SK-N-SH (cell line): ENCODE measurements at regions not wholly inside any gene's neighbourhood (a gene's known extent, or its start where the extent isn't known, plus 50 kb on each side); places are given as distances from the start of the nearest gene placed in this dataset.

Source experiments
- CTCF ChIP-seq: fragments of 200-600 bp; sonication (generic); IDR thresholded peaks from 2 replicates; pipeline ENCODE4 v1.6.1; 2017; ENCODE audit warnings: antibody characterized with exemption, mild to moderate bottlenecking, moderate library complexity
- EP300 ChIP-seq, 2 experiments: IDR thresholded peaks; 2 replicates each; pipeline versions ENCODE4 v1.4.0 to v1.6.1; 2012; ENCODE audit warnings: borderline replicate concordance in 1 of 2, low read depth in 1 of 2, low read length in 1 of 2
- EZH2phosphoT487 ChIP-seq: fragments of 200-600 bp; sonication (generic); IDR thresholded peaks from 2 replicates; pipeline ENCODE4 v1.6.1; 2017; ENCODE audit warnings: low read depth, mixed run types, mild to moderate bottlenecking, antibody characterized with exemption, moderate library complexity, borderline replicate concordance
- FOXJ3 ChIP-seq: sonication (generic); formaldehyde crosslinking; IDR thresholded peaks from 2 replicates; pipeline ENCODE4 v1.5.1; 2020; ENCODE audit warnings: mild to moderate bottlenecking, missing genetic modification reagents
- GABPA ChIP-seq: IDR thresholded peaks from 2 replicates; pipeline ENCODE4 v1.4.0; 2012; ENCODE audit warnings: low read depth, mild to moderate bottlenecking
- RAD21 ChIP-seq: IDR thresholded peaks from 2 replicates; pipeline ENCODE4 v1.6.1; 2012; ENCODE audit warnings: mild to moderate bottlenecking, low read length
- SMC3 ChIP-seq: IDR thresholded peaks from 2 replicates; pipeline ENCODE4 v1.6.1; 2012; ENCODE audit warnings: low read depth, low read length, improper control_type of control experiment
- TCF12 ChIP-seq: IDR thresholded peaks from 2 replicates; pipeline ENCODE4 v1.4.0; 2012
- TF ChIP-seq, protein P1 (sequence below): IDR thresholded peaks from 2 replicates; pipeline ENCODE4 v1.6.1; 2012; ENCODE audit warnings: mild to moderate bottlenecking, low read depth, low read length, moderate library complexity

- TF ChIP-seq, protein P1, sequence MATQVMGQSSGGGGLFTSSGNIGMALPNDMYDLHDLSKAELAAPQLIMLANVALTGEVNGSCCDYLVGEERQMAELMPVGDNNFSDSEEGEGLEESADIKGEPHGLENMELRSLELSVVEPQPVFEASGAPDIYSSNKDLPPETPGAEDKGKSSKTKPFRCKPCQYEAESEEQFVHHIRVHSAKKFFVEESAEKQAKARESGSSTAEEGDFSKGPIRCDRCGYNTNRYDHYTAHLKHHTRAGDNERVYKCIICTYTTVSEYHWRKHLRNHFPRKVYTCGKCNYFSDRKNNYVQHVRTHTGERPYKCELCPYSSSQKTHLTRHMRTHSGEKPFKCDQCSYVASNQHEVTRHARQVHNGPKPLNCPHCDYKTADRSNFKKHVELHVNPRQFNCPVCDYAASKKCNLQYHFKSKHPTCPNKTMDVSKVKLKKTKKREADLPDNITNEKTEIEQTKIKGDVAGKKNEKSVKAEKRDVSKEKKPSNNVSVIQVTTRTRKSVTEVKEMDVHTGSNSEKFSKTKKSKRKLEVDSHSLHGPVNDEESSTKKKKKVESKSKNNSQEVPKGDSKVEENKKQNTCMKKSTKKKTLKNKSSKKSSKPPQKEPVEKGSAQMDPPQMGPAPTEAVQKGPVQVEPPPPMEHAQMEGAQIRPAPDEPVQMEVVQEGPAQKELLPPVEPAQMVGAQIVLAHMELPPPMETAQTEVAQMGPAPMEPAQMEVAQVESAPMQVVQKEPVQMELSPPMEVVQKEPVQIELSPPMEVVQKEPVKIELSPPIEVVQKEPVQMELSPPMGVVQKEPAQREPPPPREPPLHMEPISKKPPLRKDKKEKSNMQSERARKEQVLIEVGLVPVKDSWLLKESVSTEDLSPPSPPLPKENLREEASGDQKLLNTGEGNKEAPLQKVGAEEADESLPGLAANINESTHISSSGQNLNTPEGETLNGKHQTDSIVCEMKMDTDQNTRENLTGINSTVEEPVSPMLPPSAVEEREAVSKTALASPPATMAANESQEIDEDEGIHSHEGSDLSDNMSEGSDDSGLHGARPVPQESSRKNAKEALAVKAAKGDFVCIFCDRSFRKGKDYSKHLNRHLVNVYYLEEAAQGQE: no peak
- TF ChIP-seq FOXJ3 (no peak), GABPA (no peak), EZH2phosphoT487 (no peak), TCF12 (no peak), EP300 (IDR thresholded peaks at IDR 0.05; ENCODE audit: borderline replicate concordance in 1 of 2, low read depth in 1 of 2, low read length in 1 of 2) (no peak), RAD21 (no peak), CTCF (no peak), SMC3 (no peak)
These were observed 1465.1 kb upstream of the C9orf72 start for GRCh38 chr9:29038332-29038731.
